GM12878 (cell line): ENCODE measurements at regions not wholly inside any gene's neighbourhood (a gene's known extent, or its start where the extent isn't known, plus 50 kb on each side); places are given as distances from the start of the nearest gene placed in this dataset.

Experiments
- ATAC-seq: fragments of 200-7000 bp; cut with Tn5 transposase; 3 replicates; pipeline ENCODE4 v1.9.1; 2020; ENCODE audit warnings: mild to moderate bottlenecking, moderate library complexity
- BruUV-seq: library from RNA; stranded (reverse); fragments of 400-500 nt; replicated peaks from 2 replicates; lab custom pipeline; 2021; lab: Mats Ljungman, UMichigan
- CTCF ChIA-PET: fragments of 300-600 bp; sonication (Branson Sonifier 250); formaldehyde crosslinking; extraction: SDS; loops from one replicate; lab custom pipeline; 2021; ENCODE audit warnings: inconsistent platforms; lab: Yijun Ruan, JAX
- POLR2A ChIA-PET: fragments of 350-600 bp; formaldehyde crosslinking; extraction: SDS; loops from one replicate; lab custom pipeline; 2021; ENCODE audit warnings: inconsistent platforms; lab: Charles Lee
- RAD21 ChIA-PET: fragments of 300-600 bp; sonication (Branson Sonifier 250); formaldehyde crosslinking; loops from one replicate; lab custom pipeline; 2023; ENCODE audit warnings: antibody characterized with exemption; ENCODE audit not compliant: unreplicated experiment; lab: Charles Lee
- SMC1A ChIA-PET: fragments of 300-600 bp; sonication (Branson Sonifier 250); formaldehyde crosslinking; loops from one replicate; lab custom pipeline; 2023; ENCODE audit not compliant: unreplicated experiment, uncharacterized antibody; lab: Charles Lee
- DNase-seq: peaks from one replicate; pipeline ENCODE4 v3.0.0-alpha.2; 2011; ENCODE audit warnings: low read depth, low spot score
- FAIRE-seq: peaks from 3 replicates; lab custom pipeline; 2011; peaks lifted over from hg19 to GRCh38; lab: Jason Lieb, UNC
- H2AFZ ChIP-seq: 2 replicates; pipeline ENCODE4 v1.6.0; 2011; ENCODE audit warnings: low read depth, low read length, control low read depth; ENCODE audit not compliant: control insufficient read depth
- H3K27ac ChIP-seq: 2 replicates; pipeline ENCODE4 v1.5.1; 2011; ENCODE audit warnings: control low read depth; ENCODE audit not compliant: control insufficient read depth, insufficient read depth
- H3K27me3 ChIP-seq, 2 experiments: replicated peaks in 1 of 2; 2 replicates each; pipeline versions ENCODE4 v1.6.0 to v1.6.1; 2011; ENCODE audit warnings: low read length in 1 of 2; ENCODE audit not compliant: control insufficient read depth in 2 of 2, insufficient read depth in 2 of 2
- H3K36me3 ChIP-seq, 2 experiments: 2 replicates each; pipeline ENCODE4 v1.5.1; 2011; ENCODE audit warnings: low read length in 1 of 2; ENCODE audit not compliant: control insufficient read depth in 2 of 2, insufficient read depth in 2 of 2
- H3K4me1 ChIP-seq: 2 replicates; pipeline ENCODE4 v1.6.1; 2011; ENCODE audit warnings: mild to moderate bottlenecking, low read length, moderate library complexity, mixed read lengths; ENCODE audit not compliant: control insufficient read depth, insufficient read depth
- H3K4me2 ChIP-seq: 2 replicates; pipeline ENCODE4 v1.6.0; 2011; ENCODE audit warnings: control low read depth; ENCODE audit not compliant: control insufficient read depth, insufficient read depth
- H3K4me3 ChIP-seq: fragments of 200-600 bp; sonication (generic); 2 replicates; pipeline ENCODE4 v1.5.1; 2016
- H3K79me2 ChIP-seq: 2 replicates; pipeline ENCODE4 v1.6.0; 2011; ENCODE audit warnings: low read length; ENCODE audit not compliant: control insufficient read depth, insufficient read depth
- H3K9ac ChIP-seq: 2 replicates; pipeline ENCODE4 v1.8.0; 2011; ENCODE audit warnings: low read length, control low read depth, mixed read lengths; ENCODE audit not compliant: control insufficient read depth, insufficient read depth
- H3K9me3 ChIP-seq: replicated peaks from 3 replicates; pipeline ENCODE4 v1.5.1; 2011; ENCODE audit warnings: mild to moderate bottlenecking, low read length; ENCODE audit not compliant: control insufficient read depth, insufficient read depth
- H4K20me1 ChIP-seq: 2 replicates; pipeline ENCODE4 v1.6.0; 2011; ENCODE audit not compliant: control insufficient read depth, insufficient read depth
- CBX3 ChIP-seq: fragments of 200-600 bp; sonication (generic); IDR thresholded peaks from 2 replicates; pipeline ENCODE4 v1.6.1; 2016; ENCODE audit warnings: low read depth, borderline replicate concordance
- CEBPB ChIP-seq, 2 experiments: fragments of 150-350 bp in 1 of 2; IDR thresholded peaks; 2 replicates each; pipeline ENCODE4 v1.6.1; 2012 to 2014; ENCODE audit warnings: low read depth in 2 of 2, low read length in 2 of 2, borderline replicate concordance in 1 of 2, inconsistent platforms in 1 of 2
- CHD4 ChIP-seq: fragments of 200-600 bp; sonication (generic); IDR thresholded peaks from 2 replicates; pipeline ENCODE4 v1.6.1; 2016; ENCODE audit warnings: mild to moderate bottlenecking
- CREM ChIP-seq: IDR thresholded peaks from 2 replicates; pipeline ENCODE4 v1.6.1; 2014; ENCODE audit warnings: antibody characterized with exemption, low read depth
- EP300 ChIP-seq, 2 experiments: fragments of 150-350 bp in 1 of 2; IDR thresholded peaks; 2 replicates each; pipeline ENCODE4 v1.6.1; 2011 to 2012; ENCODE audit warnings: low read depth in 2 of 2, low read length in 2 of 2, borderline replicate concordance in 1 of 2, improper control_type of control experiment in 1 of 2, inconsistent platforms in 1 of 2; ENCODE audit not compliant: control insufficient read depth in 1 of 2
- FOS ChIP-seq: IDR thresholded peaks from 3 replicates; pipeline ENCODE4 v1.6.1; 2011; ENCODE audit warnings: borderline replicate concordance; ENCODE audit not compliant: insufficient read length; ENCODE audit errors: extremely low read depth
- KDM1A ChIP-seq: fragments of 200-600 bp; sonication (generic); IDR thresholded peaks from 2 replicates; pipeline ENCODE4 v1.6.1; 2016; ENCODE audit warnings: borderline replicate concordance
- MXI1 ChIP-seq: fragments of 150-350 bp; IDR thresholded peaks from 2 replicates; pipeline ENCODE4 v1.6.1; 2011; ENCODE audit warnings: low read depth, mild to moderate bottlenecking, inconsistent platforms, low read length, improper control_type of control experiment
- NFIC ChIP-seq: IDR thresholded peaks from 2 replicates; pipeline ENCODE4 v1.6.1; 2012; ENCODE audit warnings: low read depth, mild to moderate bottlenecking, inconsistent platforms, low read length, moderate library complexity
- NFYB ChIP-seq: IDR thresholded peaks from 2 replicates; pipeline ENCODE4 v1.6.1; 2011; ENCODE audit warnings: low read depth, mild to moderate bottlenecking, low read length, improper control_type of control experiment, moderate library complexity; ENCODE audit not compliant: insufficient read depth
- NR2C2 ChIP-seq: IDR thresholded peaks from 2 replicates; pipeline ENCODE4 v1.6.1; 2011; ENCODE audit warnings: borderline replicate concordance, low read depth; ENCODE audit not compliant: control insufficient read depth, insufficient read length
- PML ChIP-seq: IDR thresholded peaks from 2 replicates; pipeline ENCODE4 v1.6.1; 2012; ENCODE audit warnings: low read length, inconsistent platforms
- RAD21 ChIP-seq: IDR thresholded peaks from 2 replicates; pipeline ENCODE4 v1.6.1; 2011; ENCODE audit warnings: mild to moderate bottlenecking, low read depth, low read length, moderate library complexity; ENCODE audit not compliant: insufficient read depth
- SREBF2 ChIP-seq: IDR thresholded peaks from 2 replicates; pipeline ENCODE4 v1.6.1; 2012; ENCODE audit warnings: mild to moderate bottlenecking, low read length
- ZBTB33 ChIP-seq: fragments of 450-650 bp; IDR thresholded peaks from 2 replicates; pipeline ENCODE4 v1.6.1; 2017; ENCODE audit warnings: mild to moderate bottlenecking
- ZNF622 ChIP-seq: fragments of 450-650 bp; IDR thresholded peaks from 2 replicates; pipeline ENCODE4 v1.6.1; 2017; ENCODE audit warnings: mild to moderate bottlenecking, inconsistent platforms
- WGBS: methylation state at CpG from one replicate; pipeline ENCODE4 v1.1.6; 2016; ENCODE audit warnings: low lambda C conversion rate; ENCODE audit not compliant: insufficient replicate concordance, insufficient coverage; ENCODE audit errors: missing lambda C conversion rate; 5-methylcytosine and 5-hydroxymethylcytosine counted together
- in situ Hi-C: fragments of 300-500 bp; cut with MboI; formaldehyde crosslinking; loops from 9 replicates; pipeline ENCODE4 v1.14.3; 2018; ENCODE audit warnings: mixed read lengths
- intact Hi-C: fragments of 100-400 bp; cut with micrococcal nuclease; formaldehyde crosslinking; loops from one replicate; pipeline ENCODE4 v1.14.2; 2022; ENCODE audit not compliant: unreplicated experiment
- TF ChIP-seq, protein P1 (sequence below): fragments of 450-650 bp; IDR thresholded peaks from 2 replicates; pipeline ENCODE4 v1.6.1; 2014; ENCODE audit warnings: mild to moderate bottlenecking
- TF ChIP-seq, protein P2 (sequence below): fragments of 450-650 bp; IDR thresholded peaks from 2 replicates; pipeline ENCODE4 v1.6.1; 2017; ENCODE audit warnings: mild to moderate bottlenecking, low read depth, inconsistent platforms; ENCODE audit not compliant: poor library complexity, severe bottlenecking

DNA sequence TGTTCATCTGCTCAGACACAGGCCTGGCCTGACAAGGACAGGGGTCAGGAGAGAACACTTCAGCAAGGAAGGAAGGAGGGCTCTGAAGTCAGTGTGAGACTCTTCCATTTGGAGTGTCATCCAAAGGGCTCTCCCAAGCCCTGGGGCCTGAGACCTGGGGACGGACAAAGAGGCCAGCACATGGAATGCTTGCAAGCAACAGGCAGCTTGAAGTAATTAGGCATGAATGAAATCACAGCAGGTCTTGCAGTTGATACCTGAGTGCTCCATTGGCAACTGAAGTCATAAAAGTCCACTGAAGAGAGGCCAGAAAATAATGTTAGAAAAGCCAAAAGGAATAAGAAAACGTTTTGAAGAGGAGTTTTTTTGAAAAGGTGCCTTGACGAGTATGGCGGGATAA lies 231.7 kb downstream of the VAPA start:
- intact Hi-C loops = no loop called here
- Histone ChIP-seq H3K9ac (no peak overlapping the region), H3K9me3 (no peaks in the 10 kb centered on the region), H3K4me3 (no peak overlapping the region), H3K27me3 (peaks cover 1 to 2% of the 10 kb centered on the region in 2 experiments; a peak in 2 of 4 replicates), H3K79me2 (no peaks in the 10 kb centered on the region), H2AFZ (no peak overlapping the region), H3K4me1 (no peaks in the 10 kb centered on the region), H4K20me1 (no peaks in the 10 kb centered on the region), H3K27ac (no peak overlapping the region), H3K36me3 (no peaks in the 10 kb centered on the region), H3K4me2 (no peak overlapping the region)
- SMC1A ChIA-PET = no interaction called here
- RAD21 ChIA-PET = no interaction called here
- DNase-seq (no peak), ATAC-seq (no peak), FAIRE-seq (no peak)
- in situ Hi-C loops = no loop called here
- no TSS peak for BruUV-seq
- 31% methylated on average over 4 of the region's 4 CpGs for WGBS
- POLR2A ChIA-PET = no interaction called here
- CTCF ChIA-PET = no interaction called here
- TF ChIP-seq PML (no peak), ZBTB33 (no peak), EP300 (IDR thresholded peaks at IDR 0.05; ENCODE audit: borderline replicate concordance in 1 of 2, control insufficient read depth in 1 of 2, low read depth in 2 of 2, low read length in 2 of 2) (no peak), NFYB (no peak), FOS (no peak), MXI1 (no peak), CHD4 (no peak), CREM (no peak), NR2C2 (no peak), RAD21 (no peak), CBX3 (no peak), KDM1A (no peak), NFIC (no peak), CEBPB (IDR thresholded peaks at IDR 0.05; ENCODE audit: borderline replicate concordance in 1 of 2, low read depth in 2 of 2, low read length in 2 of 2) (no peak), ZNF622 (no peak), SREBF2 (no peak)
- TF ChIP-seq, protein P1, sequence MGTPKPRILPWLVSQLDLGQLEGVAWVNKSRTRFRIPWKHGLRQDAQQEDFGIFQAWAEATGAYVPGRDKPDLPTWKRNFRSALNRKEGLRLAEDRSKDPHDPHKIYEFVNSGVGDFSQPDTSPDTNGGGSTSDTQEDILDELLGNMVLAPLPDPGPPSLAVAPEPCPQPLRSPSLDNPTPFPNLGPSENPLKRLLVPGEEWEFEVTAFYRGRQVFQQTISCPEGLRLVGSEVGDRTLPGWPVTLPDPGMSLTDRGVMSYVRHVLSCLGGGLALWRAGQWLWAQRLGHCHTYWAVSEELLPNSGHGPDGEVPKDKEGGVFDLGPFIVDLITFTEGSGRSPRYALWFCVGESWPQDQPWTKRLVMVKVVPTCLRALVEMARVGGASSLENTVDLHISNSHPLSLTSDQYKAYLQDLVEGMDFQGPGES = no peak
- TF ChIP-seq, protein P2, sequence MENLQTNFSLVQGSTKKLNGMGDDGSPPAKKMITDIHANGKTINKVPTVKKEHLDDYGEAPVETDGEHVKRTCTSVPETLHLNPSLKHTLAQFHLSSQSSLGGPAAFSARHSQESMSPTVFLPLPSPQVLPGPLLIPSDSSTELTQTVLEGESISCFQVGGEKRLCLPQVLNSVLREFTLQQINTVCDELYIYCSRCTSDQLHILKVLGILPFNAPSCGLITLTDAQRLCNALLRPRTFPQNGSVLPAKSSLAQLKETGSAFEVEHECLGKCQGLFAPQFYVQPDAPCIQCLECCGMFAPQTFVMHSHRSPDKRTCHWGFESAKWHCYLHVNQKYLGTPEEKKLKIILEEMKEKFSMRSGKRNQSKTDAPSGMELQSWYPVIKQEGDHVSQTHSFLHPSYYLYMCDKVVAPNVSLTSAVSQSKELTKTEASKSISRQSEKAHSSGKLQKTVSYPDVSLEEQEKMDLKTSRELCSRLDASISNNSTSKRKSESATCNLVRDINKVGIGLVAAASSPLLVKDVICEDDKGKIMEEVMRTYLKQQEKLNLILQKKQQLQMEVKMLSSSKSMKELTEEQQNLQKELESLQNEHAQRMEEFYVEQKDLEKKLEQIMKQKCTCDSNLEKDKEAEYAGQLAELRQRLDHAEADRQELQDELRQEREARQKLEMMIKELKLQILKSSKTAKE = no peak
